ENCODE measurements at regions not wholly inside any gene's neighbourhood (a gene's known extent, or its start where the extent isn't known, plus 50 kb on each side); places are given as distances from the start of the nearest gene placed in this dataset.

DNA sequence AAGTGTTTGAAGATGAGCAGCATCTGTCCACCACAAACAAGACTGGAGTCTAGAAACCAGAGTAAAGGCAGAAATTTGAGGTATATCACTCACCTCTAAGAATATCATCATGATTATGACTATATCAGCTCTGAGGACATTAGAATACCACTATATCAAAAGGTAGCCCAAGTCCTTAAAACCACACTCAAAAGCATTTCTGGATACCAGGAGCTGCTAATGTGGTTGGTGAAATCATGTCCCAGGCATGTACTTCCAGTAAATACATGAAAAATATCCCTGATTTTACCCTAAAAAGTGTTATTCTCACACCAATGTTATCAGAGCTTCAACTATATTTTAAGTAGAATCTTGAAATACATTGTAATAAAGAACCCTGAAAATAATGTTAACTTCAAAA lies 136.3 kb upstream of the SMAD1 start:
- no peak for DNase-seq

DNA sequence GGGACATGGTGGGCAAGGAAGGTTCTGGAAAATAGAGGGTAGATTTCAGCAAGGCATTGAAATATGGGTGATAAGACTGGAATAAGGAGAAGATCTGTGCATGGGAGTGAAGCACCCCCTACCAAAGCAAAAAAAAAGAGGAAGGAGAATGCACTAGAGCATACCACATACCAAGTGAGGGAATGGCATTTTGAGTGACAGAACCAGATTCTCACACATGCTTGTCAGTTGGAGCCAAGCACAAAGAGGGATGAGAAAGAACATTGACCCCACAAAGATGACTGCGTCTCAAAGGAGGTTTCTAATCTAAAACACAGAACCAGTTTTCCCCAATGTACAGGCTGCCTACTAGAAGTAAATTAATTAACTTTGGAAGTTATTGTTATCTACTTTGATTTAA lies 140.3 kb upstream of the SMAD1 start:
- no peak for DNase-seq

DNA sequence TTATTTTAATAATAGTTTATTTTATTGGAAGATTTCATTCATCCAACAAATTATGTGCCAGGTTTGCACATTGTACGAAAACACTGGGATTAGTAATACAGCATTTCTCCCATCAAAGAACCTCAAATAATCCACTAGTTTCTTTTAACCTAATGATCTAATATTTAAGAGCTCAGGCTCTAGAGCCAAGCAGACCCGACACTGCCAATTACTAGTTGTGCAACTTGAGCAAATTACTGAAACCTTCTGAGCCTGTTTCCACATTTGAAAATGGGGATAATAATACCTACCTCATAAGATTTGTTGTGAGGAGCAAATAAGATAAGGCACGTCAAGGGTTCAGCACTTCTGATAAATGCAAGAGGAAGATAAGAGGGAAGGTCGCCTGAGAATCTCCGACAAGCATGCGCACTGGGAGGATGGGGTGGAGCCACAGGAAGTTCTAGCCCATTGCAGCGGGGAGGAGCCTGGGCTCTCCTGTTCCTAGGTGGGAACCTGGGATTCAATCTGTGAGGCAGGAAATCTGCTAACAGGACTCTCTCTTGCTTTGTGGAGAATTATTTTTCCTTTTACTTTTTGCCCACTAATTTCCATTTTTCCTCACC lies 141.5 kb upstream of the SMAD1 start:
- no peak for DNase-seq

DNA sequence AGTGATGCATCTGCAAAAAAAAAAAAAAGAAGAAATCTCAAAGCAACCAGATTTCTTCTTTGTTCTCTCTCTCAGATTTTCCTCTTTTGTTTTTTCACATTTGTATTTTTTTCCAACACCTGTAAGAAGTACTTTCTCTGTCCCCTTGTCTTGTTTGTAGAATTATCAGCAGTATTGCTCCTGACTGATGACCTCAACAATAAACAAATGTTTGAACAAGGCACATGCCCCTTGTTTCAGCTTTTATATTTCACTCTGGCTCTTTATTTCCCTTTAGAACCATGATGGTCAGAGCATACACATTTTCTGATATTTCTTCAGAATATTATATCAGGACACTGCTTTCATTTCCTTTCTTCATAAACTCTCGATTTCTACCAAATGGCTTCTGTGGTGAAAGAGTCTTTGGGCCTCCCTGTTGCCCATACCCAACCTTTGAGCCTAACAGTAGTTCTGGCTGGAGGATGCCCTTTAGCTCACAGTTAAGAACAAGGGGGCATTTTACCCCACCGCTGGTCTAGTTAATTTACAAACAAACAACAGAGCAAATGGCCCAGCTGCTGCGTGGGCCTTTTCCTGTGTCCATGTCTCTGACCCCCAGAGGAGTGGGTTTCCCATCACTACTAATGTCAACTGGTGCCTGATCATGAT lies 142.5 kb upstream of the SMAD1 start:
- no peak for DNase-seq

DNA sequence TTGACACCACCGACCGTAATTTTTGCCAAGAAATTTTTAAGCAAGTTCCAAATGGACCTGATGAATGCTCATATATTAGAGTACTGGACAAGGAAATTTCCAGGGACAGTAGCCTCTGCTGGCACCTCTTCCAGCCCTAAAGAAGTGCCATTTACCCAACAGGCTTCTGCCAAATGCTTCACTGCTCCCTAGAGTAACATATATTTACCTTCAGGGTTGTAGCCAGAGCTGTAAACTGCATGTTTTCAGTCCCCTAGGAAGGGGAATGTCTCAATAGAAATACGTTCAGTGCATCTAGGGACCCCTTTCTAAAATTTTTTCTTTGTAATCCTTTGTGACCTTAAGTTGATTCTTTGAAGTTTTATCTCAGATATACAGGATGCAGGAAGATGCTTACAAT lies 143.1 kb upstream of the SMAD1 start:
- no peak for DNase-seq

DNA sequence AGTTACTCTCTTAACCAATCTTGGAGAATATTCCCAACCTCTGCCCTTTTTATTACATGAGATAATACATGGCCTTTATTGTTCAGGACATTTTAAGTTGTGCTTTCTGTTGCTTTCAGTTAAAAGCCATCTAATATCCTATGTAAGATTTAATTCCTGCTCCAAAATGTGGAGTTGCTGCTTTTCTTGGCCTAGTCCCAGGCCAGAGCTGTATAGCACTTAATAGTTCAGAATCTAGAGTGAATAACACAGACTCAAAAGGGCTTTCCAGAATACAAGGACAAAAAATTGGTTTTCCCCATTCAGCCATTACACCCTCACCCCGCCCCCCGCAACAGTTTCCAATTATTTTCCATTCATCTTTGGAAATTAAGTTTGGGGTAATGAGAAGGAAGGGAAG lies 144.3 kb upstream of the SMAD1 start:
- DNase-seq, result no peak

DNA sequence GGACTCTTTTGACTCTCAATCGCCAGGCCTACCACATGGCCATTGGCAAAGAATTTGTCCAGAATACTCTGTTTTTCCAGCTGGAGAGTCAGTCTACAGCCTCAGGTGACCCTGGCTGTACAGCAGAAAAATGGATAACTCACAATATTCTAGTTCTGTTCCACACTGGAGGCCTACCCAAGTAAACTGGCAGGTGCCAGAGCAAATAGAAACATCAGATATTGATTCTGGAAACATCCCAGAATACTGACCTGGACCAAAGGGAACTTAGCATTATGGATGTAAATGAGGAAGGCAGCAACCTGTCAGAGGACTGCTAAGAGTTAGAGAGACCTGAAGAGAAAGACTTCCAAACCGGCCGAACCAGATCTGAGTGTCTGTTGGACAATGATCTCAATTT lies 147.9 kb upstream of the SMAD1 start:
- no peak for DNase-seq

DNA sequence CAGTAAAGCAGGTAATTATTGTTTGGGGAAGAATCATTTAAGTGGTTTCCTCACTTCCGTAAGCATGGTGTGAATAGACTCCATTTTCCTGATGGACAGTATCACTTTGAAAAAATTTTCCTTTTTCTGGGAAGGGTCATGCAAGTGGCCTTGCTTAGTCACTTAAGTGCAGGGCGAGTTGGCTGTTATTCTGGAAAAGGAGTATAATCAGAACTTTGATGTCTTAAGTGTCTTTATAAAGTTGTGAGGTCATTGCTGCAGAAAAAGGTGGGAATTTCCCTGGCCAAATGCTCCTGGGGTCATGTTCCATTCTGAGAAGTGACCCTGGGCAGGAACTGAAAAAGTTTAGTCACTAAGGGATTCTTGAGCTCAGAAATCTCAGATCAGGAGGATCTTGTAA lies 146.1 kb upstream of the OTUD4 start:
- no peak for DNase-seq

DNA sequence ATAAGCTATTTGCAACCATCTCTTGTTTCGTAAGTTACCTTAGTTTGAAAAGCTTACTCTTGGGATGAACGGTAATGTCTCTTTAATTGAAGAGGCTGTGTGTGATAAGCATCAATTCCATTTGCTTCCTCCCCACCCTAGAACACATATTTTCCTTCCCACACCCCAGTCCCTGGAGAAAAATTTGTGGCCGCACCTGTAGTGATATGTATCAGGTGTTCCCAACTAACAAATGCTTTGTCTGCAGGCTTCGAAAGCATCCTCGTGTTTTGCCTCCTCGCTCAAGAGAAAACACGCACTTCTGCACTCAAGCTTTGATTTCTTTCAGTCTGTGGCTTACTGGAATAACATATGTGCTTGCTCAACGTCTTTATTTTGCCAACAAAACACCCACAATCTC lies 143.8 kb upstream of the OTUD4 start:
- DNase-seq, result no peak

DNA sequence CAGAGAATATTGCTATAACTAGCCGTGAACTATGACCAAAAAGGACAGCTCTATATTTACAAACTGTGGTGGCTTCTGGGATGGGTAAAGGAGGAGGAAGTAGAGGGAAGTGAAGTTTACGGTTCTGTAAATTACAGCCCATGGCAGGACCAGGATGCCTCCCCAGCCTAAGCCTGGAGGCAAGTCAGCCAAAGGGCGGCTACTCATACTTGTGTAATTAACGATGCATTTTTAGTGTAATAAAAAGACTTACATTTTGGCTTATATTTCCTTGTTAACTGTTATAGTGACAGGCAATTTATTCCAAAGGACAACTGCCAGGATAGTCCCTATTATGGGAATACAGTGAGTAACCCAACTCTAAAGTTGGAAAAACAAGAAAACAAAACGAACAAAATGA lies 139.9 kb upstream of the OTUD4 start:
- no peak for DNase-seq

DNA sequence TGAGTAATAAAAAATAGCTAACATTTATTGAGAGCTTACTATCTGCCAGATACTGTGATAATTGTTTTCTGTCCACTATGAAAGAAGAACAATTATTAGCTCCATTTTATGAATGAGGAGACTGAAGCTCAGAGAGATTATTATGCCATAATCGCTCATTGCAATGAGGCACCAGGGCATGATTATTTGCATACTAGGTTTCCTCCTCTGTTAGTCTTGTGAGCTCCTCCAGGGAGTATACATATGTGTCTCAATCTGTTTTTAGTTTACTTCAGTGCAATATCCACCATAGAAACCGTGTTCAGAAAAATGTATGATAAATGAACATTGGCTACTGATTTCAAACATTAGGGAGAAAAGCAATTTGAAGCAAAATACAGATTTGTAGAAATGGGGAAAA lies 139.4 kb upstream of the OTUD4 start:
- no peak for DNase-seq

DNA sequence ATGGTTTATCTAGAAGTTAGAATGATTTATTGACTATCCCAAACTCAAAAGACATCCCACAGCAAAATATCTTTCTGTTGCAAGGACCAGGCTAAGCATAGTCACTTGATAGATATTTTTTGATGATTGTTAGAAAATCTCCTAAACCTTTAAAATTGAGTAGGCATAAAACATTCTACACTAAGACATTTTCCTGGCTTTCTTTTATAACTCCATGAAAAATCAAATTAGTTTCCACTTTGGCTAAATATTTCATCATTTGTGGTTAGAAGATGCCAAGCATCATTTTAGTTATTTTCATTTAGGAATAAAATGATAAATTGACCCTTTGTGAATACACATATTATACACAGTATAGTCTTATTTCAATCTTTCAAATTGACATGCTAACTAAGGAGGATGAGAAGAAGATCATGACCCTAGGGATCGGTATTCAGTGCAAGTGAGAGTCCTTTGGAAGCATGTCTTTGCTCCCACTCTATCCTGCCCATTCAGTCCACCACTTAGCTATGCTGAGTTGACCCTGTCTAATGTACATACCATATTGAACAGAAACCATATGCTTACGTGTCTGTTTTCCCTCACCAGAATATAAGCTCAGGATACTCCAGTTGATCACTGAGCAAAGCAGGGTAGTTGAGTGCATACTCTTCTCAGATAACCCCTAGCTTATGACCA lies 136.6 kb upstream of the OTUD4 start:
- no peak for DNase-seq

DNA sequence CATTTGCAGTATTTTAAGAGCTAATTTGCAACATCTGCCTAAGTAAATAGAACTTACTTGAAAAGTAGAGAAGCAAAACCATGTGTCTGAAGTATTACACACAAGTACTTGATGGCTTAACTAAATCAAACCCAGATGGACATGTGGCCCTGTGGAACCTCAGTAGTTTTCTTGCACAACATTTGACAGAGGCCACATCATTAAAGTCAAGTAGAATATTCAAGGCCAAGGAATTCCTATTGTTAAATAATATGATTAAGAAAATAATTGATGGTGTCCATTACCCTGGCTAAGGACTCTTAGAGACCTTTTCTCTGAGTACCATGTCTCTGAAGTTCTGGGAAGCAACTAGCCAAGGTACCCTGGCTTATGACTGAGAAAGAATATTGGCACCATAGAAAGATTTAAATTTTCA lies 135.4 kb upstream of the OTUD4 start:
- no peak for DNase-seq

DNA sequence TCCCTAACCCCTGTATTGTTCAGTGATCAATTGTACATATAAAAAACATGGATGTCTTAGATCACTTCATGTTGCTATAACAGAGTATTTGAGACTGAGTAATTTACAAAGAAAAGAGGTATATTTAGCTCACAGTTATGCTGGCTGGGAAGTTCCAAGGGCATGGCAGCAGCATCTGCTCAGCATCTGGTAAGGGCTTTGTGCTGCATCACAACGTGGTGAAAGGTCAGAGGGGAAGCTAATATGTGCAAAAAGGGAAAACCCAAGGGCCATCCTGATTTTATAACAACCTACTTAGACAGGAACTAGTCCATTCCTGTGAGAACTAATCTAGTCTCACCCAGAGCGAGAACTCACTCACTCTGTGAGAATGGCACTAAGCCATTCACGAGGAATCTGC lies 128.2 kb upstream of the OTUD4 start:
- DNase-seq, result no peak

DNA sequence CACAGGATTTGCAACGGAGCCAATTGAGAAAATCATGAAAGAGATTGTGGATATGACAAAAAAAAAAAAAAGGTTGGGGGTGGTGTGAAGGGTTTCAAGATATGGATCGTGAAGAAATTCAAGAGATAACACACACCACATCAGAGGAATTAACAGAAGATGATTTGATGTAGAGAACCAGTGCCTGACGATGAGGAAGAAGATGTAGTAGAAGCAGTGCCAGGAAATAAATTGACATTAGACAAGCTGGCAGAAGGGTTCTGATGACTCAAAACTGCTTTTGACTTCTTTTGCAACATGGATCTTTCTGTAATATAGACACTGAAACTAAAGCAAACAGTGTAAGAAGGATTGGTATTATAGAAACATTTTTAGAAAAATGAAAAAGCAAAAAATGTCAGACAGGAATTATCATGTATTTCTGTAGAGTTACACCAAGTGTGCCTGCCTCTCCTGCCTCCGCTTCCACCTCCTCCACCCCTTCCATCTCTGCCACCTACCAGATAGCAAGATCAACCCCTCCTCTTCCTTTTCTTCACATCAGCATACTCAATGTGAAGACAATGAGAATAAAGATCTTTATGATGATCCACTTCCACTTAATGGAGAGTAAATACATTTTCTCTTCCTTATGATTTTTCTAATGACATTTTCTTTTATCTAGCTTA lies 127.5 kb upstream of the OTUD4 start:
- DNase-seq, result no peak

DNA sequence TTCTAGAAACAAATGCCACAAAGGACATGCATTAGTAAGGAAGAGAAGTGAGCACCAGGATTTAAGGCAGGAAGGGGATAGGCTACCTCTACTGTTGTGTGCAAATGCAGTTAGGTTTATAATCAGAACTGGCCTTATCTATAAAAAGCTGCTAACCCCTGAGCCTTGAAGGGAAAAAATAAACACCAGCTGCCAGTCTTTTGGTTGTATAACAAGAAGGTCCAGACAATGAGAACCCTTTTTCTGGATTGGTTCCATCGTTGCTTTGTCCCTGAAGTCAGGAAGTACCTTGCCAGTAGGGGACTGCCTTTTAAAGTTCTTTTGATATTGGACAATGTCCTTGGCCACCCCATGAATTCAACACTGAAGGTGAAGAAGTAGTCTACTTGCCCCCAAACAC lies 126.7 kb upstream of the OTUD4 start:
- DNase-seq, result no peak

DNA sequence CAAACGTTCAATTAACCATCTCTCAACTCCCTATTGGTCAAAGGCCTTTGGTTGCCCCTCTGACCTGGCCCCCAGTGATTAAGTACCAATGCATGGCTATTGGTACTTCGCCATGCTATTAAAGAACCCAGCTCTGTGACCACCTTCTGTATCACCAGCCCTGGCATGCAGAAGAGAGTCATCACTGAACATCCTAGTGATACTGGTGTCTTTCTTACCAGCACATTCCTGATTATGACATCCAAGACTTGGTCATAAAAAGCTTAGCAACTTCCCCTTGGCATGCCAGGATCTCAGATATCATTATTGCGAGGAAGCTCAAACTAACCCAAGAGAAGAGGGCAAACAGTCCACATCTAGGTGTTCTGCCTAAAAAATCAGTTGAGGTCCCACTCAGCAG lies 122.3 kb upstream of the OTUD4 start:
- DNase-seq, result no peak

DNA sequence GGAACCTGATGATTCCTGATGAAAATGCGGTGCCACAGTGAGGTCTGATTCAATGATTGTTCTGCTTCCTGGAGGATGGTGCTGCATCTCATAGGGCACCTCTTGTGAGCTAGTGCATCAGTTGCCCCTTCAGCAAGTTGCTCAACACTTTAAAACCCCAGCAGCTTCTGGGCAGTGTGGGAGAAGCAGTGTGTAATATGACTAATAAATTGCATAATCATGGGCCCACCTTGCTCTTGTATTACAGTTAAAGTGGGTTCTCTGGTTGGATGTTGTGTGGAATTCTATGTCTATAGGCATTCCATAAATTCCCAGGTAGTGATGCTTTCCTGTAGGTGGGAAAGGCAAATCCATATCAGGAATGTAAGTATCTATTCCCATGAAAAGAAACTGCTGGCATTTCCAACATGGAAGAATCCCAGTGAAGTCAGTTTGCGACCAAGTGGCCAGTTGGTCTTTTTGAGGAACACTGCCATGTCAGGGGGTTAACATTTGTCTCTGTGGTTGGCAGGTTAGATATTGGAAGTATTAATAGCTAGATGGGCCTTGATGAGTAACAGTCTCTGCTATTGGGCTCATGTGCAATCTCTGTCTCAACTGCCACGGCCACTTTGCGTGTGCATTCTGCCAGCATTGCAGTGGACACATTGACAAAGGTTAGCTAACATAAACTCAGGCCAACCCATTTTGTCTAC lies 121.1 kb upstream of the OTUD4 start:
- no peak for DNase-seq

DNA sequence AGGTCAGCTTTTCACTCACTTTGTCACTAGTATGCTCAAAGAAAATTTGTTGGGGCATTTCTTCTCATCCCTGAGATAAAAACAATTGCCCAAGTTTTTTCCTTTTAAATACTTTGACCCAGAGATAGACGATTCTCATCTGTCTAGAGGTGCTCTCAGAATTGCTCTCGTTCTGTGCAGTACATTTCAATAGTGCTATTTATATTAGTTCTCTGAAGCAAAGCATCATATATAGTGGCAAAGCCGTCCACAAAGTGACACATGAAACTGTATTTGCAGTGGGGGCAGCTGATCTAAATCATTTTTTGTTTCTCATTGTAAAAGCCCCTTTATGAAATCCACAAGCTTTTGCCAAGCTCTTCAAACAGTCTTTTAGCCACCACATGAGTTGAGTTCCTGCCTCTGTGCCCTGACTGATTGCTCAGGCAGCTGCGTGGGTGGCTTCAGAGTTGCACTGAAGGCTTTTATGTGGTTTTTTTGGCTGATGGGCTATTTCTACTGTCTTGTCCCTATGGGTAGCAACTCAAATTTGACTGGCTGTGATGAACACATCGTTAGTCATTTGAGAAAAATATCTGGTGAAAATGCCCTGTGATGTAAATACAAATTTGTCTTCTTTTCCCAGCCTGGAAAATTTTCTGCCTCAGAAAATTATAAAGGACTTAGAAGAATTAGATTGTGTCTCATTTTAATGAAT lies 119.1 kb upstream of the OTUD4 start:
- no peak for DNase-seq

DNA sequence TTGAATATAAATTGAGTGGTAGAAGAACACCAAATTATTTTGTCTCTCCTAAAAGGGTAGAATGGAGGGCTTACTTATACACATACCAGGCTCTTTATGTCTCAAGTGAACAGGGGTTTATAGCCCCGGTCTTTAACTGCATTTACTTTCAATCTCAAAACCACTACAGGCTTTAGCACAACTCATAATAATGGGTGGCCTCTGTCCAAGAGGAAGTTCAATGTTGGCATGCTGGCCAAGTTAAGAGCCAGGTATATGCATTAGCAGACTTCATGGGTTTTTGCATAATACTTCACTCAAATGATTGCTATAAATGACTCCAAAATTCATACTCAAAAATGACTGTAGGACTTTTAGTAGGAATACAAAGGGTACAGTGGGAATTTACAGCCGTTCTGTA lies 118.5 kb upstream of the OTUD4 start:
- no peak for DNase-seq

DNA sequence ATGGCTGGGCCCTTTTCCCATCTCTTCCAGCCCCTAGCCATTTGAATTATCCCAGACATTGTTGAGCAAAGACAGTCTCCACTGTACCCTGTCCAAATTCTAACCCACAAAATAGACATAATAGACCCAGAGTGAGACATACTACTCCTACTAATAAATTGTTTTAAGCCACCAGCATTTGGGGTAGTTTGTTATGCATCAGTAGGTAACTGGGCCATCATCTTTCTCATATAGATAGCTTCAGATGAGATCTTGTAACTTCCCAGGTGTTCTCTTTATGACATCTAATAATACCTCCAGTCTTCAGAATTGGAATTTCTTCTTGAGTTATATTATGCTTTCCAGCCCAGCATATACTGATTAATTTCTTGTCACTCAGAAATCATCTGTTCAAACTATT lies 117.2 kb upstream of the OTUD4 start:
- DNase-seq, result no peak

DNA sequence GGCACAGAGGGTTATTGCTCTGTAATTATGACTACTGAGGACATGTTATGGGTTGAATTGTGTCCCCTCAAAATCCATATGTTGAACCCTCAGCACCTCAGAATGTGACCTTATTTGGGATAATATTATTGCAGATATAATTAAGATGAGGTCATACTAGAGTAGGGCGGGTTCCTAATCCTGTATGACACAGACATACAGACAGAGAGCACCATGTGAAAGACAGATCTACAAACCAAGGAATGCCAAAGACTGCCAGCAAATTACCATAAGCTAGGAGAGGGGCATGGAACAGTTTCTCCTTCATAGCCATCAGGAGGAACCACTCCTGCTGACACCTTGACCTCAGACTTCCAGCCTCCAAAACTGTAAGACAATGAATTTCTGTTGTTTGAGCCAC lies 115.2 kb upstream of the OTUD4 start:
- no peak for DNase-seq

DNA sequence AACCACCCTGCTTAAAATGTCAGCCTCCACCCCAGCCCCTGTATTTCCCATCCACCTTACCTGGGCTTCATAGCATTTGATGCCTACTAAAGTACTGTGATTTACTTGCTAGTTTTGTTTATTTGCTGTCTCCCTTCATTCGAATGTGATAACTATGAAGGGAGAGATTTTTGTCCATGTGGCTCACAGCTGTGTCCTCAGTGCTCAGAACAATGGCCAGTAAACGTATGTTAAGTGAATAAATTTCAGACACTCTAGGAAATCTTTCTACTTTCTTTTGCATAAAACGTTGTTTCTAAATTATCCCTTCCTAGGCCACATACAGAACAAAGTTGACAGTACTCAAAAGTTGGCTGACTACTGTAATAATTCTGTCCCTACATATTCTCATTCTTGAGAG lies 114.7 kb upstream of the OTUD4 start:
- no peak for DNase-seq

All from hematopoietic multipotent progenitor cell treated with erythropoietin and hydrocortisone succinate and interleukin-3 and kit ligand, for 8 days (in vitro differentiated cells).